Glutamatergic neuron (in vitro differentiated cells): ENCODE measurements at regions not wholly inside any gene's neighbourhood (a gene's known extent, or its start where the extent isn't known, plus 50 kb on each side); places are given as distances from the start of the nearest gene placed in this dataset.

Experiments
- DNase-seq: peaks from one replicate; pipeline ENCODE4 v3.0.0; 2022
- H3K27ac Mint-ChIP-seq: one replicate; pipeline ENCODE4 v1.8.0; 2020; ENCODE audit warnings: mild to moderate bottlenecking, mixed read lengths, inconsistent platforms; ENCODE audit not compliant: unreplicated experiment
- H3K27me3 Mint-ChIP-seq: one replicate; pipeline ENCODE4 v1.8.0; 2020; ENCODE audit warnings: mild to moderate bottlenecking, moderate library complexity, mixed read lengths, inconsistent platforms; ENCODE audit not compliant: unreplicated experiment
- H3K36me3 Mint-ChIP-seq: one replicate; pipeline ENCODE4 v1.8.0; 2020; ENCODE audit warnings: mild to moderate bottlenecking, mixed read lengths, inconsistent platforms; ENCODE audit not compliant: unreplicated experiment
- H3K4me1 Mint-ChIP-seq: one replicate; pipeline ENCODE4 v1.8.0; 2020; ENCODE audit warnings: mild to moderate bottlenecking, low read depth, mixed read lengths, inconsistent platforms; ENCODE audit not compliant: unreplicated experiment
- H3K4me3 Mint-ChIP-seq: one replicate; pipeline ENCODE4 v1.8.0; 2020; ENCODE audit warnings: mild to moderate bottlenecking, mixed read lengths, inconsistent platforms; ENCODE audit not compliant: unreplicated experiment
- H3K9me3 Mint-ChIP-seq: one replicate; pipeline ENCODE4 v1.8.0; 2020; ENCODE audit warnings: mild to moderate bottlenecking, moderate library complexity, mixed read lengths, inconsistent platforms; ENCODE audit not compliant: unreplicated experiment
- CTCF ChIP-seq: fragments of 200-600 bp; sonication (generic); IDR thresholded peaks from one replicate; pipeline ENCODE4 v1.5.0; 2021; ENCODE audit not compliant: partially characterized antibody, unreplicated experiment

- Mint-ChIP-seq H3K9me3 (no peaks in the 10 kb centered on the region), H3K4me3 (no peak overlapping the region), H3K27me3 (no peaks in the 10 kb centered on the region), H3K27ac (no peak overlapping the region), H3K4me1 (no peaks in the 10 kb centered on the region), H3K36me3 (no peaks in the 10 kb centered on the region)
- no peak for TF ChIP-seq CTCF
- no peak for DNase-seq
These were observed 198.4 kb upstream of the ADGRL4 start for GRCh38 chr1:79204779-79205479.

GRCh38 chr1:79198832-79199231 is 192.3 kb upstream of the ADGRL4 start:
- Mint-ChIP-seq H3K27ac (no peak overlapping the region), H3K36me3 (no peaks in the 10 kb centered on the region), H3K4me3 (no peak overlapping the region), H3K27me3 (no peaks in the 10 kb centered on the region), H3K4me1 (no peaks in the 10 kb centered on the region), H3K9me3 (no peaks in the 10 kb centered on the region)
- no peak for DNase-seq
- TF ChIP-seq CTCF = no peak

GRCh38 chr1:79197421-79197820 is 190.9 kb upstream of the ADGRL4 start:
- Mint-ChIP-seq H3K4me3 (no peak overlapping the region), H3K27ac (no peak overlapping the region), H3K27me3 (no peaks in the 10 kb centered on the region), H3K36me3 (no peaks in the 10 kb centered on the region), H3K9me3 (no peaks in the 10 kb centered on the region), H3K4me1 (no peaks in the 10 kb centered on the region)
- no peak for DNase-seq
- no peak for TF ChIP-seq CTCF

GRCh38 chr1:79196211-79196610 is 189.7 kb upstream of the ADGRL4 start:
- Mint-ChIP-seq H3K4me3 (no peak overlapping the region), H3K27ac (no peak overlapping the region), H3K9me3 (no peaks in the 10 kb centered on the region), H3K27me3 (no peaks in the 10 kb centered on the region), H3K4me1 (no peaks in the 10 kb centered on the region), H3K36me3 (no peaks in the 10 kb centered on the region)
- DNase-seq = no peak
- no peak for TF ChIP-seq CTCF

- Mint-ChIP-seq H3K4me3 (no peak overlapping the region), H3K4me1 (no peaks in the 10 kb centered on the region), H3K36me3 (no peaks in the 10 kb centered on the region), H3K27me3 (peaks cover 2% of the 10 kb centered on the region), H3K9me3 (peaks cover 1% of the 10 kb centered on the region), H3K27ac (no peak overlapping the region)
- TF ChIP-seq CTCF = no peak
- no peak for DNase-seq
These were observed 186.9 kb upstream of the ADGRL4 start for GRCh38 chr1:79193211-79194079.
